ENCODE measurements at regions not wholly inside any gene's neighbourhood (a gene's known extent, or its start where the extent isn't known, plus 50 kb on each side); places are given as distances from the start of the nearest gene placed in this dataset.

- DNase-seq: no peak
Measured at GRCh38 chr12:87317302-87317701, 711.9 kb downstream of the C12orf50 start.

DNA sequence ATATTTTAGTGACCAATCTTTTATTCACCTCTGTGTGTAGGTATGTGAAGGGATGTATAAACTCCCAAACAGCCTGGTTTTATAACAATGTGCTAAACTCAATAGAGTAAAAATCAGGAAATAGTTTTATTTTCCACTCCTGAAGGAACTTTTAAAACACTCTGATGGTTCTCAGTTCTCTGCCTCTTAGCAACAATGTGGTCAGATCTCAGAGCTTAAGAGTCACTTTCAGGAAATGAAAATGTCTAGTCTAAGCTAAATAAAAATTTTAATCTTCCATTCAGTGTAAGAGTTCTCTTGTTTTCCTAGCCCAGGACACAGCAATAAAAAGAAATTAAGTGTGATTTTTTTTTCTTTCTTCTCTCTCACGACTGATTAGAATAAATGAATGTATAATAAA lies 718.0 kb downstream of the C12orf50 start:
- DNase-seq: no peak

GRCh38 chr12:87310126-87310525 lies 719.1 kb downstream of the C12orf50 start:
- no peak for DNase-seq

DNA sequence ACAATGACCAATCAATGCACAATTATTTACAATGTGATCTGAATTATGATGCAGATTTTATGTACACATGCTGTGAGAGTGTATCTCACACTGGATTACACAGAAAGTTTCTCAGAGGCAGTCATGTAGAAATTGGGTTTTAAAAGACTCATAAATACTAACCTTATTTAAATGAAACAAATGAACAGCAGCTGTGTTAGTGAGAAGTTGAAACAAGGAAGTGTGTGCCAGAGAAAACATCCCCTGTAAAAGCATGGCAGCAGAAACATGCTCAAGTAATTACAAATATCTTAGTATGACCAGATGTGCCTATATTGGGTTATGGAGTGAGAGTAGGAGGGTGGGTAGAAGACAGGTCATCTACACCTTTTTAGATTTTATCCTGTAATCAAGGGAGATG lies 723.7 kb downstream of the C12orf50 start:
- no peak for DNase-seq

GRCh38 chr12:87304406-87304805 lies 724.8 kb downstream of the C12orf50 start:
- DNase-seq: no peak

DNA sequence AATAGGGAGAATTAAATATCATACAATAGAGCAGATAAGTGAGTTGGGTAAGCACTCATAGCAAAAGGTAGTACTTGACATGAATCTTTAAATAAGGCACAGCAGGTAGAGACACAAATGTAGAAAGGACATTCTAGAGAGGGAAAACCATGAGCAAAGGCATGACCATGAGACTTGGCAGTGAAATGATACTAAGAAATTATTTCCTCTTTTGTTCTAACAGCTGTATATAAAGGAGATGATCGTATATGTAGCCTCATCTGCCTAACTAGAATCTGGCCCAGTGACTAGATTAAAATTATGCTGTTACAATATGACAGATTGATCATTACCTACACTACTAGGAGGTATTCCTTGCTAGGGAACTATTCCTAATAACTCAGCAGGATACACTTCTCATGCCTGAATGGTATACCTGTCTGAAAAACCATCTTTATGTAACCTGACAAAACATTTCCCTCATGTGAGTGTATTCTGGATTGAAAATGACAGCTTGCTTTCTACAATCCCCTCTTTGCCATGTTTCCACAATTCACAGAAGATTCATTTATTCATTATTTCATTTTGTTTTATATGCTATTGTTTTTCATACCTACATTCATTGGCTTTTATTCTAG lies 725.7 kb downstream of the C12orf50 start:
- no peak for DNase-seq

DNA sequence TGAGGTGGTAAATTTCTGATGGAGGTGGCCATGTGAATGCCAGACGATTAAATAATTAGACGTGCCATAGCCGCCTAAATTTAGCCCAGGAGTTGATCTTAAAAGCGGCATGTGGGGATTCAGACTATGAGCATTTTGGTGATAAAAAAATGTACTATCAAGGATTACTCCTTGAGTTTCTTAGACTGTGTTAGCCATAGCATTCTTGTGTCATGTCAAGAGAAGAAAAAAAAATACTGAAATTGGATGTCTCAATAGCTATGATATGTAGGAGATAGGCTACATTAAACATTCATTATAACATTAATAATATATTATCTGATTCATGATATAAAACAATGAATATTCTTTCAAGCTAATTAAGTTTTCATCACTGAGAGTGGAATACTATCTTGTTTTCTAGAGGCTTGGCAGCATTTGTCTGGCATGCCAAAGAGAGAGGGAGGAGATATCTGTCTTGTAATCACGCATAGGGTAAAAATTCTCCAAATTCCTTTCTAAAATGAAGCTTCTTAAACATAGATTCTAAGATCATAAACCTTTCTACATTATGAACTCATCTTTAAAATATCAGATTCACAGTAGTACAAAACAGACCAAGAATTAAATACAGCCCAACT lies 727.0 kb downstream of the C12orf50 start:
- DNase-seq: no peak

DNA sequence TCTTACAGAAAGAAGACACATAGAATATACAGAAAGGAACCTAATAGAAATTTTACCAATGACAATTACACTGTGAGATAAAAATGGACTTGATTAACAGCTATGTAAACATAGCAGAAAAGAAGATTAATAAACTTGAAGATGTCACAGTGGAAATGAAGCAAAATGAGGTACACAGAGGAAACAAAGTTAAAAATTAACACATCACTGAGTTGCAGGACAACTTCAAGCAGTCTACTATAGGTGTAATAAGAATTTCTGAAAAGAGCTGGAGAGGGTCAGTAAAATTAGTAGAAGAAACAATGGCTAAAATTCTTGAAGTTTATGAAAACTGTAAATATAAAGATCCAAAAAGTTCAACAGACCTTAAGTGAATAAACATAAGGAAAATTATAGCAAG lies 738.7 kb downstream of the C12orf50 start:
- no peak for DNase-seq

GRCh38 chr12:87283886-87284285 lies 745.3 kb downstream of the C12orf50 start:
- no peak for DNase-seq

- DNase-seq: no peak
Measured at GRCh38 chr12:87283111-87283510, 746.1 kb downstream of the C12orf50 start.

- no peak for DNase-seq
Measured at GRCh38 chr12:87280893-87281292, 748.3 kb downstream of the C12orf50 start.

GRCh38 chr12:87280356-87280755 lies 748.8 kb downstream of the C12orf50 start:
- no peak for DNase-seq

- DNase-seq: no peak
Measured at GRCh38 chr12:87274594-87275245, 754.5 kb downstream of the C12orf50 start.

DNA sequence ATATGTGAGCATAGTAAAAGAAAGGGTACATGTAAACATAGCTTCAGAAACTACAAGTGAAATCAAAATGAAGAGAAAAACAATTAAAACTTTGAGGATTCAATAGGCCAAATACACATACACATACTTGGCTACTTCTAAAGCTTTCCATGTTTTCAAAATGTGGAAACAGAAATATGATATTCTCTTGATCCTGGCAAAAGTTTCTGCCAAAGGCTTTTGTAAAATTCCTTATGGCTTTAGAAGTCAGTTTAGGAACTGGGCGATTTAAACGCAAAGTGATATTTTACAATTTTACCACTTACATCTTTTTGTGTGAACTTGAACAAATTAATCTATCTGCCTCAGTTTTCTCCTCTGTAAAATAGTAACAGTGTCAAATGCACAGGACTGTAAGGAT lies 756.4 kb downstream of the C12orf50 start:
- DNase-seq: no peak

DNA sequence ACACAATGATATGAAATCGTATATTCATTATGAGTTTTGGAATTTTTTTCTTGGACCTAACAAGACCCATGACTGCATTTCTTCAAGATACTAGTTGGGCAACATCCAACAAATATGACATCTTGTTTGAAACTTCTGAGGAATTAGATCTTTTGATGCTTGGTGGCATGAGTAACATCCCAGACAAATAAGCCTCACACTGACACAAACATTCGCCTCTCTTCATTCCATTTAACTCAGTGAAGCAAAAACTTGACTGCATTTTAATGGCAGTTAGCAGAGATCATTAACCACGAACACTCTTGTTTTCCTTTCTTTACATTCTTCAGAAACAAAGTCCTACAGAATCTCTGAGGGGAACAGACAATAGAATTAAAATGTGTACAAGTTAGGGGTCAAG lies 758.3 kb downstream of the C12orf50 start:
- DNase-seq: no peak

DNA sequence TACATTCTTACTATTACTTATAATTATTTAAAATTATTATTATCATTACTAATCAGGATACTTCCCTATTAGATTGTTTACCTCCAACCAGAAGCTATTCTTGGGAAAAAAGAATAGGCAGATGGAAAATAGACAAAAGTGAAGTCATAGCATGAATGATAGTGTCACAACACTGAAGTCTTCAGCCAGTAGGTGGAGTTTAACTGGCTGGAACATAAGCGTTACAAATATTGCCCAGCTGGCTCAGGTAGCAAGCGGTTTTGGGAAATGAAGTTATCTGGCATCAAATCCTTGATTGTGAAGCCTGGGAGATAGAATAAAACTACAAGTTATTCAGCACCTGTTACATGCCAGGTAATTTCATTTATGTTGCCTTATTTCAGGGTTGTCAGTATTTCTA lies 762.9 kb downstream of the C12orf50 start:
- DNase-seq: no peak

DNA sequence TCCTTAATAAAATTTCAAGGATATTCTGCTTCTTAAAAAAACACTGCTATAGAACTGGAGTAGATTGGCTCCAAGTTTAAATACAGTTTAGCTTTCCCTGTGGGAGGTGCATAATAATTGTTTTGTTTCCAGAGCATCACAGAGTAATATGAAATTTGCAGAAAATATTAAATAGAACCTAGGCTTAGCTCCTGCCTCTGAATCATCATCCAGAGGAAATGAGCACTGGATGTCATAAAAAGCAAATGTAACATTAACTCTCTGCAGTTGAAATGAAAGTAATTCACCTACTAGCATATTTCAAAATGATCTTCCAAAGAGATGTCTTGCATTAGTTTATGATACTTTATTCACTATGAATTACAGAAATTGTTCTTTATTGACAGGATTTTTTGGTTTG lies 769.8 kb downstream of the C12orf50 start:
- no peak for DNase-seq

GRCh38 chr12:87254381-87255030 lies 774.7 kb downstream of the C12orf50 start:
- no peak for DNase-seq

DNA sequence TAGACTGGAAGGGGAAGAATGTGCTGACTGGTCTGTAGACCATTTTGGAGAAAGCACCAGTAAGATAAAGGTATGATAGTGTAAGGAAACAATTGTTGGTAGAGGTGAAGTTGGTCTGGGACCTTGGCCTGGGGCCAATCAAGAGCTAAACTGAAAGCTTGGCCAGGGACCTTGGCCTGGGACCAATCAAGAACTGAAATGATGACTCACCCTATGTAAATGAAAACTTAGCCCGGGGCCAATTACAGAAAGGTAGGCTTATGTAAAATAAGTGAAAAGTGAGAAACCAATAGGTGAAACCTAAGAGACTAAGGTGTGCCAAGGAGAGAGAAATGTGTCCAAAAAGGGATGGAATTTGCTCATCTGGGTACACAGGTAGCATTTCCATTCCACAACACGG lies 776.0 kb downstream of the C12orf50 start:
- peak; percentile 93 for DNase-seq

DNA sequence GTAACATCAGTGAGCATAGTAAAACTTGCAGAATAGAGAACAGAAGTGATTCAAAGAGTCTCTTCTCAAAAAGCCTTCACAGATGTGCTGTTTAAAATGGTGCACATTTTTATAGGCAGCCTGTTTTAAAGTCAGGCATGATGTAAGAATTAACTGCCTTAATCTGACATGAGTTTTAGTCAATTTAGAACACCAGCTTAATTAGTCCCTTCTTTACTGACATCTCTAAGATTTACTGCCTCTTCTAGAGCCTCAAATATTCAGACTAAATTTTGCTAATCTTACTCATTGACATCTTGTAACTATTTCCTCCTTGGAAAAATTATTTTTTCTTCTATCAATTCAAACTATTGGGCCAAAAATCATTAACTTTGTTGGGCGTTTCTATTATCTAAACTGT lies 782.5 kb downstream of the C12orf50 start:
- DNase-seq: no peak

- DNase-seq: no peak
Measured at GRCh38 chr12:87238466-87238865, 790.7 kb downstream of the C12orf50 start.

- no peak for DNase-seq
Measured at GRCh38 chr12:87234898-87235297, 794.3 kb downstream of the C12orf50 start.

DNA sequence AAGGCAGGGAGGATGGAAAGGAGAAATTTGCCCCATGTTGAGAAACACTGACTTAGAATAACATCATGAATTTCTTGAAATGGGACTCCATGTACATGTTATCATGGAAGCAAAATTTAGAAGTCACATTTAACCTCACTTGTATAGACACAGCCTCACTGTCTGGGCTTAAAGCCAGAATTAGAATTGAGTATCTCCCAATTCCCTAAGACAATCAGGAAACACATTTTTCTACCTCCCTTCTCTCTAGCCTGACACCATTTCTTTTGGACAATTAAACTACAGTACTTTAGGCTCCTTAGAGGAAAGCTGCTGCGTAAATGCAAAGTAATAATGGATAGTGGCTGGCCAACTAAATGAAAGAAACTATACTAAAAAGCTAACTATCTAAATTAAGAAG lies 795.5 kb downstream of the C12orf50 start:
- no peak for DNase-seq

DNA sequence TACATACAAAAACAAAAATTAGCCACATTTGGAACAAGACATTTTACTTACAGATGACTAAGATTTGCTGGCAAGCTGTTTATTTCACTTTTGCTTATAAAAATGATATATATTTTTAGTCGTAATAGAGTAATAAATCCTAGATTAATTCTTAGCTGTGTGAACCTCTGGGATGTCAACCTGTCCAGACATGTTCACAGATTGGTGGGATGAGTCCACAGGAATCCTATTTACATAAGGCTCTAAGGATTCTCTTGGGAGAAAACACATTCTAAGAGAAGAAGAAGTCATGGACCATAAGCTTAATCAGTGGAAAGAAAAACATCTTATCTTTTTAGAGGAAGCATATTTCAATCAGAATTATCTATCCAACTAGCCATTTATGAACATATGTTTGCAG lies 797.4 kb downstream of the C12orf50 start:
- no peak for DNase-seq
